CD4-positive, alpha-beta T cell treated with Interferon alpha-2 for 1 hour (primary cell): ENCODE measurements at regions not wholly inside any gene's neighbourhood (a gene's known extent, or its start where the extent isn't known, plus 50 kb on each side); places are given as distances from the start of the nearest gene placed in this dataset.
"Not testable (repeated sequence)": the region's sequence is repeated elsewhere in the genome, so short reads cannot be mapped to it uniquely, and the experiment has no call there.

Source experiments
- DNase-seq, 2 donors: peaks; one replicate each; pipeline ENCODE4 v3.0.0-alpha.2; 2020 to 2022

DNA sequence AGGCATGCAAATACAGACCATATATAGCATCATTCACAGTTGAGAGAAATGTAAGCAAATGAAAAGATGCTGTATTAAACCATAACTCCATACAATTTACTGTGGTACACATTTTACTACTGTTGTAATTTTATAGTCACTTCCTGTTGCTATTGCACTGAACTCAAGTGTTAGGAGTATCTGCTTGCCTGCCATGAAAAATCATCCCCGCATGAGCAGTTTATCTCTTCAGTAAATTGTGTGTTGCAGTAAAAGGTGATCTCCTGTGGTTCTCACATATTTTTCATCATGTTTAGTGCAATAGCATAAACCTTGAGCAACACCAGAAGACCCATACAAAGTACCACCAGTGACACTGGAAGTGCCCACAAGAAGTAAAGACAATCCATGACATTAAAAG, 1153.4 kb downstream of the FAT4 start:
- DNase-seq: no peak

DNA sequence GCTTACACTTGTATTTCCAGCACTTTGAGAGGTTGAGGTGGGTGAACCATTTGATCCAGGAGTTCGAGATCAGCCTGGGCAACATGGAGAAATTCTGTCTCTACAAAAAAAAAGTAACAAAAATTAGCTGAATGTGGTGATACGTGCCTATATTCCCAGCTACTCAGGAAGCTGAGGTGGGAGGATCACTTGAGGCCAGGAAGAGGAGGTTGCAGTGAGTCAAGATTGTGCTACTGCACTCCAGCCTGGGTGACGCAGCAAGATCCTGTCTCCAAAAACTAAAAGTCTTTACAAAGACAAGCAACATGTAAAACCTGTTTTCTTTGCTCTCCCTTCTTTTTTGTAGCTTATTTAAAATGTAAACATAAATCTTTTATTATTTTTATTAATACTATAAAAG, 1156.1 kb downstream of the FAT4 start:
- no peak for DNase-seq

DNA sequence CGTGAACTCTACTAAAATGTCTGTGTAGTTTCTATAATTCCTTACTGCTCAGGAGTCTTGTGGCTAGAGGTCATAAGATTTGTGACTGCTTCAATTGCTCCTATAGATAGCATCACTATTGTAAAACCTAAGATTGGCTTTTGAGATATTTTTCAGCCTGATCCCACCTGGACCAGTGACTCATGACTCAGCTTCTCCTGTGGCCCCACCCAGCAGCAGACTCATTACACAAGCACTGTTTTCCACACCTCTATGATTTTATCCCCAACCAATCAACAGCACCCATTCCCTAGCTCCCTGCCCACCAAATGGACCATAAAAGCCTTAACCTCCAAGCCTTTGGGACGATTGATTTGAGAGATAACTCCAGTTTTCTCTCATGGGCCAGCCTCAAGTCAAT, 1157.0 kb upstream of the INTU start:
- DNase-seq: no peak

DNA sequence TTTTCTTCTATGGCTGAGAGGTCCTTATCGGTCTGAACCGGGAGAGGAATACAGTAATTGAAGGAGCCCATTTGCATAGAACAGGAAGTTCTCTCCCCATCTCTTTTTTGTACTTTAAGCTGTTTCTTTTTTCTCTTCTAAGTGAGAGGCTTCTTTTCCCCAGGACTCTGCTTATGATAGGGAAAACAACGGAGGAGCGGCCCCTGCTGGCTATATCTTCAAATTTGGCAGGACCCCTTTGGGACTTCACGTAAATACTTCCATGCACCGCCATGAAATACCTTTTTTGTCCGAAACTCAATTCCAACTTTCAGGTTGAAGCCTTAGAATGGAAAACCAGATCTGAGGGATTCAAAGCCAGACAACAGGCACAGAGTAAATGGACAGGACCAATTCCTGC, 1153.0 kb upstream of the INTU start:
- no peak for DNase-seq

DNA sequence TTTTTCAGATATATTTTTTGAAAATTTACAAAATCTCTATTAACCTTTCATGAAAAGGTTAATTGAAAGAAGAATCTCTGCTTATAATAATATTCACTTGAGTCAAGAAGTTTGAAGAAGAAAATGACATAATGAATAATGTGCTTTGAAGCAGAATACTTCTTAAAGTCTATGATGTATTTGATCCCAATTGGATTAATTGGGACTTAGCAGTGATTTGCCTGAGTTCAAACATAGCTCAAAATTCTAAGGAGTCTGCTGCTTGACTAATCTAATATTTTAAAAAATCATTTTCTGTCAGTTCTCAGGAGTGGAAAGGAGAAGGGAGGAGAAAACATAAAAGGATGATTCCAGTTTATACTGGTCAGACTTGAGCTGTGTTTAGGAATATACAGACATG, 1150.4 kb upstream of the INTU start:
- DNase-seq: no peak

DNA sequence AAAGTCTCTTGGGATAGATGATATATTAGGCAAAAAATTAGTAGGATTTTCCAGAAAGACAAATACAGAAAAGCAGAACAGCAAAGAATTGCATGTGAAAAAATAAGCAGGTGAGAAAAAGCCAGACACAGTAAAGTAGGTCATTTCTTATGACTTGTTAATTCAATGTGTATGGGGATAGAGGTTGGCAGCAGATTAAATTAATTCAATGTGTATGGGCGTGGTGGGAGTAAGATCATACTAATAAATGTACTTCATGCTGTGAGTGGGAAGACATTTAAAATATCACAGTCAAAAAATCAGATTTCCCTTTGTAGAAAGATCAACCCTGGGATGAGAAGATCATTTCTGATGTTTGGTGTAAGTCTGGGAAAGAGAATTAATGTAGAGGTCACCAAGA, 1146.4 kb upstream of the INTU start:
- DNase-seq: no peak

DNA sequence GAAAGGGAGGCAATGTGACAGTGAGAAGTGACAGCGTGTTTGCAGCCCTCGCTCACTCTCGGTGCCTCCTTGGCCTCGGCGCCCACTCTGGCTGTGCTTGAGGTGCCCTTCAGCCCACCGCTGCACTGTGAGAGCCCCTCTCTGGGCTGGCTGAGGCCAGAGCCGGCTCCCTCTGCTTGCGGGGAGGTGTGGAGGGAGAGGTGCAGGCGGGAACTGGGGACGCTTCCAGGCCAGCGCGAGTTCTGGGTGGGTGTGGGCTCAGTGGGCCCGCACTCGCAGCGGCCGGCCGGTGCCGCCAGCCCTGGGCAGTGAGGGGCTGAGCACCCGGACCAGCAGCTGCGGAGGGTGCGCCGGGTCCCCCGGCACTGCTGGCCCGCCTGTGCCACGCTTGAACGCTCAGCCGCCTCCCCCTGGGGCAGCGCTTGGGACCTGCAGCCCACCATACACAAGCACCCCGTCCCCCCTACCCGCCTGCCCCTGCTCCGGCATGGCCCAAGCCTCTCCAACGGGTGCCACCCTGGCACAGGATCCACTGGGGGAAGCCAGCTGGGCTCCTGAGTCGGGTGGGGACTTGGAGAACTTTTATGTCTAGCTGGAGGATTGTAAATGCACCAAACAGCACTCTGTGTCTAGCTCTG, 1142.8 kb upstream of the INTU start:
- DNase-seq: no peak

DNA sequence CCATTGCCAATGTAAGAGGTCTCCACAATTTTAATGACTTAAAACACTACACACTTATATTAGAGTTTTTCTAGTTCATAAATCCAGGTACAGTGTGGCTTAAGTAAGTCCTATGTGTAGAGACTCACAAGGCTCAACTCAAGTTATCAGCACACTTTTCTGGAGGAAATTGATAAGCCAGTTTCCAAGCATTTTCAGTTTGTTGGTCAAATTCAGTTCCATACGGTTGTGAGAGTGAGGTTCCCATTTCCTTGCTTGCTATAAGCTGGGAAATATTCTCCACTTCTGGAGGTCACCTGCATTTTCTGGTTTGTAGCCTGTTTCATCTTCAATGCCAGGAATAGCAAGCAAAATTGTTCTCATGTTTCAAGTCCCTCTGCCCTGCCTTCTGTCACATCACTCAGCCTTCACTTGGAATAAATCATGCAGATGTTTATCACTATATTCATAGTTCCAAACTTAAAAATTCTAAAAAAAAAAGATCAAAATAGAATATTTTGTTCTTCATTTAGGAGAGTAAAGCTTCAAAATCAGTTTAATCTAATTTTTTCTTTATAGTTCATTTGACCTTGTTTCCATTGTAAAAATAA, 1137.5 kb upstream of the INTU start:
- DNase-seq: no peak

DNA sequence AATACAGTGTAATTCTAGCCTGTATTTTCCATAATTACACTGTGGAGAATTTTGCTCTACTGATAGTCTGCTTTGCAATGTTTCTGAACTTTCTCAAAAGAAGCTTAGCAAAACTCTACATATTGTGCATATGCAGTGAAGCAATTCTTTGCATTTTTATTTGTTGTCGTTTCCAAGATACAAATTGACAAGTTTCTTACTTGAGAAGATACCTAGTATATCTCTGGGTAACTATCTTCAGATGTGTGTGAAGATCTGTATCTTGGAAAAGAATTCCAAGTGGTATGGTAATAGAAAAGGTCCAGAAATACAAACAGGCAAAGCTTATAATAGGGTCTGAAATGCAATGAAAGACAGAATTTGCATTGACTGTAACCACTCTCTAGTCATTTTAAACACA, 1119.8 kb upstream of the INTU start:
- DNase-seq: no peak

DNA sequence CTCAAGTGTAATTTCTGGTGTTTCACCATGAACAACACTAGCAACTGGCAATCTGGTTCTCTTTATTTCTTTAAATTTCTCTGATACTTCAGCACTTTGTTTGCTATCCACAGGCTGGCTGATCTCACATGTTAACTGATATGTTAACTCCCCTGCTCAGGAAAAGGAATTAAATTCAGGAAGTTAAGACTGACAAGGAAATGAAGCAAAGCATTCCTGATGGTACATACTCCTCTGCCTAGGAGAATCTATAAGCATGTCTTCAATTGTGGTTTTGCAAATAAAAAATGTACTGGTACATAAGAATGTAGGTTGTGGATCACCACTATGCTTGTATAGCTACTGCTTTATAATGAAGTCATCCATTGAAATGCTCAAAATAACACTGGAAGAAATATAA, 1119.2 kb upstream of the INTU start:
- DNase-seq: no peak

DNA sequence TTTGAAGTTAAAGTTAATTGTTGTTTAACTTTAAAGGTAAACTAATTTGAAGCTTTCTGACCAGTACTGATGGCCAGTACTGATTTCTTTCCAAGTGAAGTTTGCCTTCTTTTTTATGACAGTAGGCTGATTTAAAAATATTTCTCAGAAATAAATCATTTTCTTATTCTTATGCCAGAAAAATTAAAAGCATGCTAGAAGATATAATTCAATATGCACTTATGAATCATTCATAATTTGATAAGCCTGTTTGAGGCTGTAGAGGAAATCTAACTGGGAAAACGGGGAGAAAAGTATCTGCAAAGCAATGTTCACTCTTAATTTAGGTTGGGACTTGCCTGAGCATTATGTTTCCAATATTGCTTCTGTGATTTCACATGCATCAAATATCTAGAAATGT, 1112.0 kb upstream of the INTU start:
- DNase-seq: no peak

DNA sequence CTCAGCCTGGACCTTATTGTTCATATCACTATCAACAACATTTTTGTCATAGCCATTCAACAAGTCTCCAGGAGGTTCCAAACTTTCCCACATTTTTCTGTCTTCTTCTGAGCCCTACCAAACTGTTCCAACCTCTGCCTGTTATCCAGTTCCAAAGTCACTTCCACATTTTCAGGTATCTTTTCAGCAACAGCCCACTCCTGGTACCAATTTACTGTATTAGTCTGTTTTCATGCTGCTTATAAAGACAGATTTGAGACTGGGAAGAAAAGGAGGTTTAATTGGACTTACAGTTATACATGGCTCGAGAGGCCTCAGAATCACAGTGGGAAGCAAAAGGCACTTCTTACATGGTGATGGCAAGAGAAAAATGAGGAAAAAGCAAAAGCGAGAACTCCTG, 1107.4 kb upstream of the INTU start:
- DNase-seq: not testable (repeated sequence)

DNA sequence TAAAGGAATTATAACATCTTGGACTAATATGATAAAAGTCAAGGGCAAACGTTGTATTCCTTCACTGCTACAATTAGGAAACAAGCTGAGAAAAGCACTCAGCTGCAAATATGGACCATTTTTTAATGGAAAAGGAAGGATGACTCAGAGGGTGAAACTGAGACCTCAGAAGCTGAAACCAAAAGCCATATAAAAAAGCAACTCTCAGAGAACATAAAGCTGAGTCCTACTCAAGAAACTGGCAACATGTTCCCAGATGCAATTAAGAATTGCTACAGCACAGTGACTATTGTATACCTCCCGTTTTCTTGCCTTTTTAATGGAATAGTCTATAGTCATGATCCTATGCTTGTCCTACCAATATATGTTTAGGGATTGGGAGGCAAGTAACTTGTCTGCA, 1106.4 kb upstream of the INTU start:
- DNase-seq: no peak

DNA sequence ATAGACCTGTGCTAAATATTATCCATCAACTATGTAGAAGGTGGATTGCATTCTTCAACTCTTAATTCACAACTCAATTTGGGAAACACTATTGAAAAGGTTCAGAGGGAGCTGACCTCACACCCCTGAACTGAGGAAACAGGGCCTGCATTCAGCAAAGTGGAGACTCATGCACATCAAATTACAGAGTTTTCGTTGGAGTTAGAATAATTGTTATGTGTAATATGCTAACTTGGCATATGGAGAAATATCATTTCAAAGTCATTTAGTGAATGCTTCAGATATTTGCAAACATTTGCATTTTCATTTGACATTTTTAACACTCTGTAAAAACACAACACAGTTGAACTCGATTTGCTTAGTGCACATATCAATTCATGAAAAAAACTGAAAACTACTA, 1102.8 kb upstream of the INTU start:
- DNase-seq: no peak

DNA sequence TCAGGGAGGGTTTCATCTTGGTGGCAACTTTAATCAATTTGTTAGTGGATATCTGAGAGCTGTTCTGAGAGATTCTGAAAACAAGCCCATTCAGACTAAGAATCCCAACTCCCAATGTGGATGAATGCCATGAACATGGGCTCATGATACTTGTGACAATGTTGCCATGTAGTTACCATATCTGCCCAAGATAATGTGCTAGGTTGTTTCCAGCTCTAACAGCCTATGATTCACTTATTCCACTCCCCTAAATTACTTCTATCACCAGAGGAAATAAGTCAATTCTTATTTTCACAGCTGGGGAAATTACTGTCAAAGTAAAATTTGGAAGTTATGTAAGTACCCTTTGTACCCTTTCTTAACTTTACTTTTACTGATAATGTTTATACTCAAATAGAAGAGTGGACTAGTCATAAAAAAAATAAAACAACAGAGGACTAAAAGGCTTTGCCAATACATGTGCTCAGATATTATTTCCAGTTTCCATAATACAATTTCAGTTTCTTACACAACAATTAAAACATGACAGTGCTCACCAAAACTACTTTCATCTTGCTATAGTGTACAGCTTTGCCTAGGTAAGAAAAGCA, 1101.7 kb upstream of the INTU start:
- no peak for DNase-seq

DNA sequence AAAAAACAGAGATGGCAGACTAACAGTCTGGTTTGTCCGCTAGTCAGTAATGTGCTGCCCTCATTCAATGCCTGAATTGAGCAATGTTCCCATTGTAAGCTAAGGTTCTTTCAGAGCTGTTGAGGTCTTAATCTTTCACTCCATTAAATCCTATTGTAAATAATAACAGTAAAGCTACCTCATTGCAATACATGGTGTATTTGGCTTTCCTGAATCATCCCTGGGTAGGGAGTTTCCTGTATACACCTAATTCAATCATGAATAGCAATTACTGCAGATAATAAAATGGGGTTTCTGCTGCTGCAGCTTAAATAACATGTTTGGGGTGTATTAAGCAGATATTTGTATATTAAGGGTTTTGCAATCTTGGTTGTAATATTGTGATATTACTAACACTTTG, 1100.2 kb upstream of the INTU start:
- no peak for DNase-seq

DNA sequence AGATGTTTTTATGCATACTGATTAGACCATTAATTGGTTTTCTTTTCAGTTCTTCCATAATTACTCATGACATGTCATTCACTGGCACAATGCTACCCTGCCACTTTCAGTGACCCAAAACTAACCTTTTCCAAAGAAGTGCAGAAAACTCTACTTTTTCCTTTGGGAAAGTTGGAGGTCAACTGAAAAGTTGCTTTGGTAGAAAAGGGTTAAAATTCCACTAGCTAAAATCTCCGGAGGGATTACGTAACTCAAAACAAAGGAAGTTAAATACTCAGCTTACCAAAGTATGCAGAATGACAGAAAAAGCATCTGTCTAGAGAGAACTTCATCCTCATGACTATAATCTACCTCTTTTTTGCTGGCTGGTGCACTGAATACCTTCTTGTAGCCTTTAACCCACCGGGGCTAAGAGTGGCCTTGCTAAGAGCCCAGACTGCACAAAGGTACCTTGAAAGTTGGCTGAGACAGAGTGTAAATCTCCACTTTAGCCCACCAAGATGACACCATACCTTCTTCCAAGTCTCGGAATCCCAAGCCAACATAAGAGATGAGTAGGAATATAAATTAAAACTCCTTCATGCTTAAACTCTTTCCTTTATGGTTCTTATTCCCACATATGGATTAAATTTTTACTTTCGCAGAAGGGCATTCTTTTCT, 1099.5 kb upstream of the INTU start:
- no peak for DNase-seq

DNA sequence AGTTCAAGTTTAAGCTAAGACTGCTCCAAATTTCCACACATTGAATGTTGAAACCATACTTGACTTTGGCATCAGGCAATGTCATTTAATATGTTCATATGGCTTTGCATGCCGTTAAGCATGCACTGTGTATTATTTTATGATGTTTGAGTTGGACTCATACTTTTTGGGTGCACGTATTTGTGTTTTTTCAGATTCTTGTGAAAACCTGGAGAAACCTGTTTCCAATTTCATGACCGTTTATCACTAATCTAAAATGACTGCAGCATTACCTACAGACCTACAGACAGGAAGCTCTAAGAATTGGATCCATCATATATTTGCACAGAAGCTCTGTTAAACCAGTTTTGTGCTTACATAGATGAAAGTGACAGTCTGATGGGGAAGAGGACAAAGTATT, 1093.0 kb upstream of the INTU start:
- DNase-seq: no peak

DNA sequence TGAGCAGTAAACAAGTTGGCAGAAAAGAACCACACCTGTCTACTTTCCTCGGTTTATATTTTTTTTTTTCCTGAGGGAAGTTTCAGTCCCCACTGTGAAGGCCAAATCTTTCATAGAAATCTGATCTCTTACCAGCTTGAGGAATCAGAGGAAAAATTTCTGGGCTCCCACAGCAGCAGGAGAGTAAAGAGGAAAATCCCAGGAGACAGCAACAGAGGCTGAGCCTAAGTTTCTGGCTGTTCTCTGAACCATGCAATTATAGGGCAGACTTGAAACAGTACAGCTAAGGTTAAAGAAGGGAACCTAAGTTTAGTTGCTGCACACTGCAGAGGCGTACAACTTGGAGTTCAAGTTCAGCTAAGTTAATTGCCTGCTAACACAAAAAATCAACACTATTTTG, 1090.9 kb upstream of the INTU start:
- no peak for DNase-seq

DNA sequence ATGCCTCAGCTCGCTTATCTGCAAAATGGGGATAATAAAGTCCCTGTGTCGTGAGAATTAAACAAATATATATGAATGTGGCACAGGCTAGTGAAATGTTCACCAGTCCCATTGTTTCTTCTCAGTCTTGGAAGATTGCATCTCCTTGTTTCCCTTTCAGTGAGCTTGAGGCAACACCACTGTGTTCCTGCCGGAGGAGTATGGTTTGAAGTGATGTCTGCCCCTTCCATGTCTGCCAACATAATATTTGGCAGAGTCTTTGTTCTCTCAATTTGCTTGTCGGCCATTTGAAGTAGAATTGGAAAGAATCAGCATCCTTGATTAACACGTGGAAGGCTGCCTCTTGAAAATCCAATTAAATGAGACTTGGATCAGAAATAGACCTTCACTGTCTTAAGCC, 1088.5 kb upstream of the INTU start:
- DNase-seq: no peak

DNA sequence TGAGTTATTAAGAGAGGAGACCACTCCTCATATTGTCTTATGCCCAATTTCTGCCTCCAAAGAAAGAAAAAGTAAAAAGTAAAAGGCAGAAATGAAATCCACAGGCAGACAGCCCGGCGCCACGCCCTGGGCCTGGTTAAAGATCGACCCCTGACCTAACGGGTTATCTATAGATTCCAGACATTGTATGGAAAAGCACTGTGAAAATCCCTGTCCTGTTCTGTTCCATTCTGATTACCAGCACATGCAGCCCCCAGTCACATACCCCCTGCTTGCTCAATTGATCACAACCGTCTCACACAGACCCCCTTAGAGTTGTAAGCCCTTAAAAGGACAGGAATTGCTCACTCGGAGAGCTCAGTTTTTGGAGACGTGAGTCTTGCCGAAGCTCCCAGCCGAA, 1086.6 kb upstream of the INTU start:
- DNase-seq: not testable (repeated sequence)

DNA sequence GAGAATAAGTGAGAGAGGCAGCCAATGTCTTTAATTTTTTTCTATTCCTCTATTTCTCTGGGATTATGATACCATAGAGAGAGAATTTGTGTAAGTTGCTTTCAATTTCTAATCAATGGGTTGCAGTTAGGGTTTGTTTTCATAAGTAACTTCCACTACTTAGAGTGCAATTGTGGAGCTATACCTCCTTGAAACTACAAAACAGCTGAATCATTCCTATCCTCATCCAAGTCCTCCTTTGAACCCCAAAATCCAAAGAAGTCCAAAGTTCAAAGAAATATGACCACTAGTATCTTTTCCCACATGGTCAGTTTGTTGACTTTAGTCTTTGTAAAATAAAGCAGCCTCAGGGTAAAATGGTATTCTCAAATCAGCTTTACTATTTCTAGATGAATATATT, 1085.4 kb upstream of the INTU start:
- DNase-seq: no peak

DNA sequence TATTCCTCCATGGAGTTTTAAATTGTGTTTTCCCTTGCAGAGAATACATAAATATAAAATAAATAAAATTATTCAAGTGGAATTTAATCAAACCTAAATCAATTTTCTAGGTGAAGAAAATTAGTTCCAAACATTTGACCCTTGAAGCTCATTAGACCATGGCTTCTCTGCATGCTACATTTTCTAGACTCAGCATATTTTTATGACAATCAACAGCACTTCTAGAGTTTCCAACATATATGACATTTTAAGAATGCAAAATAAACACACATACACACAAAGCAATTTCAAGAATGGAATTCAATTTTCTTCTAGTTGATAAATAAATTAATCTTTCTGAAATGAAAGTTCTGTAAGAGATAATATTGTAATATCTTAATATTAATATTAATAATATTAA, 1083.9 kb upstream of the INTU start:
- no peak for DNase-seq

DNA sequence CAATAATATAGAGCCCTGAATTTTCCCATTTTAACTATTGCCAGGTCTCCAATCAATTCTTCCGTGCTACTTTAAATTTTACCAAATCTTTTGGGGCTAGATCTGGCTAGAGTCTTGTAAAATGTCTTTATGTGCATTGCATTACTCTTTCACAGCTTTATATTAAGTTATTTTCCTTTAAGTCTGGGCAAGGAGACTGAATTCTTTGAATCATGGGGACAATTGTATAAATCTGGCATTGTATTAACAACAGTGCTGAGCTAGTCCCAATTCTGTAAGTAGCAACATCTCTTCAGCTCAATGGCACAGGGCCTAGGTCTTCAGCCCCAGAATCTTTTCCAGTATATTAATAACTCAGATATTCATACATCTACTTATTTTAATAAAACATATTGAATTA, 1080.4 kb upstream of the INTU start:
- DNase-seq: no peak

DNA sequence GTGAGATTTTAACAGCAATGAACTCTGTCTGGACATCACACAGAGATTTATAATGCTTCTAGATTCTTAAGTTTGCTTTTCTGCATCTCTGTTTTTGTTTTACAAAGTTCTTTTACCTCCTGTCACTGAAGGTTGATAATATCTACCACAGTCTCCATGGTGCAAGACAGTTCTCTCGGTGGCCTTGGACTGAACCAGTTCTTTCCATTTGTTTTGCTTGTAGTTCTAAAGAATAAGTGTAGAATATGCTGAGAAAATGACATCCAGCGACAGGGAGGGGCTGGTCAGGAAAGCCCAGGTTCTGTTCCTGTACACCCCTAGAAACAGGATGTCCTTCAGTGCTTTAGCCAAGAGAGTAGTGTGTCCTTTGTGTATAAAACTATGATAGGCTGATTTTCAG, 1079.5 kb upstream of the INTU start:
- DNase-seq: no peak
